ENCODE measurements at regions not wholly inside any gene's neighbourhood (a gene's known extent, or its start where the extent isn't known, plus 50 kb on each side); places are given as distances from the start of the nearest gene placed in this dataset.

DNA sequence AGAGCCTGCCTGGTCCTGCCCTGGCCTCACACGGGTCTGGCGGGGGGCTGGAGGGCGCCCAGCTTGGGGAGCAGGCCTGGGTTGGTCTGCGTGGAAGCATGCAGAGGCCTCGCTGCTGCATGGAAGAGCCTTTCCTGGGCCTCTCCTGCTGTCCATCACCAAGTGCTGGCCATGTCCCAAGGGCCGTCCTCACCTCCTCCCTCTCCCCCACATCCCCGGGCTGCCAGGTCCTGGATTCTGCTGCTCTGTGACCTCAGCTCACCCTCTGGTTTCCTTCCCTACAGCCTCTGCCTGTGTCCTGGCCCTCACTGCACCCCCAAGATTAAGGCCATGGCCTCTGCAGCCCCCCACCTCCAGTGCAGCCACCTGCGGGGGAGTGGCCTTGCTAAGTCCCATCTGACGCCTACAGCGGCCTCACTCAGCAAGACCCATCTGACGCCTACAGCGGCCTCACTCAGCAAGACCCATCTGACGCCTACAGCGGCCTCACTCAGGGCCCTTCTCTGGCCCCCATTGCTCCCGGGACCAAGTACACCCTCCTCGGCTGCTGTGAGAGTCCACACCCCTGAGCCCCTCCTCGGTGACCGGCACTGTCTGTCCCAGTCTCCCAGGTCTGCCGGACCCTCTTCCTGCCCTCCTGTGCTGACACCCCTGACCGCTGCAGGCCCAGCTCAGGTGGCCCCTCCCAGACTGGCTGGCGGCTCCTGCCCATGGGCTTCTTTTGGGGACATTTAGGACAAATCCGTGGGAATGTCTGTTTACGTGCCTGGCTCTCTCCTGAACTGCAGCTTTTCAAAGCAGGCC lies 119.5 kb upstream of the B3GAT1 start:
- DNase-seq (ENCODE audit: low spot score) = no peak

GRCh38 chr11:134530636-134531326 lies 118.7 kb upstream of the B3GAT1 start:
- DNase-seq (ENCODE audit: low spot score) = no peak

DNA sequence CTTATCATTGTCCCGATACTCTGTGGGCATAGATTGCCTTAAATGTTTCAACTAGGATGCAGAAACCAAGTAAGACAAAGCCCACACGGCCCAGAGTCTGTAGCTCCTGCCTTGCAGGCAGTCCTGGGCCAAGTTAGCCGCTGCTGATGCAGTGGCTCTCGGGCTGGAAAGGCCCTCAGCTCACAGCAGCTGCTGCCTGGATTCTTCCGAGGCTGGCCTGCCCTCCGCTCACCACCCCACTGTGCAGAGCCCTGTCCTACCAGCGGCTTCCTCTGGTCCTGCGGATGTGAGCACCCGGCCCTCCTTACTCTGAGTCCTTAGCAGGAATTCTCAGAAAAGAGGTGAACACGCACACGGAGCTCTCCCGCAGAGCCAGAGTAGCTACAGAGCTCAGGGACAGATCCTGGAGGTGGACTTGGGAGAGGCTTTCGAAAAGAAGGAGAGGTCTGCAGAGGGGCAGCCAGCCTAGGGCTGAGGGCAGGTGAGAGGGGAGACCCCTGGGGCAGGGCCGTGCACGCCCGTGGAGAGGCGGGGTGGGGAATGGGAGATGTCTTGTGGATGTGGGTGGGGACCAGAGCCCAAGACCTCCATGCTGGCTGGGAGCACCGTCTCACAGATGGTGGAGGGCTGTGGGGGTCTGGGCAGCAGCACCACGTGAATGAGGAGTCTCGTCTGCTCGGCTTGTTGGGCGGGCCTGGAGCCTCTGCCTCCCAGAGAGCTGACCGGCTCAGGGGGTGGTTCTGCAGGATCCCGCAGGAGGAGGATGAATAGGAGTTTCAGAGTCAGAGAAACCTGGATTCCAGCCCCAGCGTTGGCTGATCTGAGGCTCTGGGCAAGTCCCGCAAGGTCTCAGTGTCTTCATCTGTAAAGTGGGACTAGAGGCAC lies 117.4 kb upstream of the B3GAT1 start:
- no peak for DNase-seq (ENCODE audit: low spot score)

GRCh38 chr11:134528453-134528852 lies 116.4 kb upstream of the B3GAT1 start:
- no peak for DNase-seq (ENCODE audit: low spot score)

GRCh38 chr11:134527382-134528243 lies 115.6 kb upstream of the B3GAT1 start:
- no peak for DNase-seq (ENCODE audit: low spot score)

DNA sequence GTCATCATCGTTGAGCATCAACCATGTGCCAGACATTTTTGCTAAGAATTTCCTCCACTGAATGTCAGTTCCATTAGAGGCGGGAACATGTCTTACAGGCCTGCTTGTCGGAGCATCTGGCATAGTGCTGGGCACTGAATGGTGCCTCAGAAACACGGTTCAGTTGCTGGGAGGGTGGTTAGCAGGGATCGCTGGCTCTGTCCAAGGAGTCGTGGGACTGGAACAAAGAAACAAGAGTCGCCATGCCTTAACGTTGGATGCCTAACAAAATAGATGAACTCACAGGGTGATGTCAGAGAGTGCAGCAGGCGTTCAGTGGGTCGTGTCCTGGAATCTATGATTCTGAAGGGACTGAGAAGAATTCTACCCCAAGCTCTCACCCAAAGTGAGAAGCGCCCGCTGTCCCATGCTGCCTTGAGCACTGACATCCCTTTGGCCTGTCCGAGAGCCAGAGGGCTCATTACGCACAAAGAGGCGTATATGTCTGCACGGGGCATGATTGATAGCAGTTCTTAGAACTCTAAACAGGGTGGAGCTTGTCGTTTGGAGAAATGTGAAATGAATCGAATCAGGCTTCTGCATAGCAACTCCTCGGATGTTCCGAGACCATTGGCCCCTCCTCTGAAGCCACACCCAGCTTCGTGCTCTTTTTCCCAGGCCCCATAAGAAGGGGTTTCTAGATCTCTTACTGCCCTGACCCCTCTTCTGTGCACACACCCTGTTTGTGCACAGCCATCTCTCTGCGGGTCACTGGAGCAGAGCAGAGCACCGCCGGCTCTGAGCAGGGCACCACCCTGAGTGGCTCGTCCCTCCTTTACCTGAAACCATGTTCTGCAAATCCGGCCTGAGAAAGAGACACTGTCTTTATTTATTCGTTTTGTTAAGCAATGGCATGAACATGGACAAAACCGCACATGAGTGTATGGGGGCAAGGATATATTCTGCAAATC lies 113.1 kb upstream of the B3GAT1 start:
- no peak for DNase-seq (ENCODE audit: low spot score)

- DNase-seq (ENCODE audit: low spot score) = no peak
These were observed 112.2 kb upstream of the B3GAT1 start for GRCh38 chr11:134524201-134524600.

DNA sequence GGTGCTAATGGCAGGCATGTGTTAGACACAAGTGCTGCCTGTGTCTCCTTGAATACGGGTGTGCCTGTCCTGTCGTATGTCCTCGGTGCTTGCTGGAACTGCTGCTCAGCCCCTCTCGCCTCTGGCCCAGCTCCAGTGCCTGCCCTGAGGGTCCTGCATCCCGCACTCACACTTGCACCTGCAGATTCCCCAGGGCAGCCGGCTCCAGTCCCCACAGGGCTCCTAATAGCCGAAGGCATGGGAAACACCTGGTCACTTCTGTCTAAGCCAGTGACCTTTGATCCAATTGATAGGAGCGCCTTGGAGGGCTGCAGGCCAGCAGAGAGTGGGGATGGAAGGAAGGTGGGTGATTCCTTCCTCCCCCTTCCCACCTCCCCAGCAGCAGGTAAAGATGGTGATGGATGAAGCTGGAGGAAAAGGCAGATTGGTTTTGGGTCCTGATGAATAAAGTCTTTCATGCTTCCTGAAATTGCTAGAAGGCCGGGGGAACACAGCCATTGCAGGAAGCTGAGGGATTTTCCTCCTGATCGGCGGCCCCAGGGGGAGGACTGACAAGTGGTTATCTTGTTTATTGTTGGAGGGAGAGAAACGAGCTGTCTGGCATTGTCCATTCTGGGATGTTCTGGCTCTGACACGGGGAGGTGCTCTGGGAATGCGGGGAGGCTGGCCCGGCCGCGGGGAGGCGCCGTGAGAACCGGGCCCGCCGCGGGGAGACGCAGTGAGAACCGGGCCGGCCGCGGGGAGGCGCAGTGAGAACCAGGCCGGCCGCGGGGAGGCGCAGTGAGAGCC lies 110.9 kb upstream of the B3GAT1 start:
- DNase-seq (ENCODE audit: low spot score) = no peak

DNA sequence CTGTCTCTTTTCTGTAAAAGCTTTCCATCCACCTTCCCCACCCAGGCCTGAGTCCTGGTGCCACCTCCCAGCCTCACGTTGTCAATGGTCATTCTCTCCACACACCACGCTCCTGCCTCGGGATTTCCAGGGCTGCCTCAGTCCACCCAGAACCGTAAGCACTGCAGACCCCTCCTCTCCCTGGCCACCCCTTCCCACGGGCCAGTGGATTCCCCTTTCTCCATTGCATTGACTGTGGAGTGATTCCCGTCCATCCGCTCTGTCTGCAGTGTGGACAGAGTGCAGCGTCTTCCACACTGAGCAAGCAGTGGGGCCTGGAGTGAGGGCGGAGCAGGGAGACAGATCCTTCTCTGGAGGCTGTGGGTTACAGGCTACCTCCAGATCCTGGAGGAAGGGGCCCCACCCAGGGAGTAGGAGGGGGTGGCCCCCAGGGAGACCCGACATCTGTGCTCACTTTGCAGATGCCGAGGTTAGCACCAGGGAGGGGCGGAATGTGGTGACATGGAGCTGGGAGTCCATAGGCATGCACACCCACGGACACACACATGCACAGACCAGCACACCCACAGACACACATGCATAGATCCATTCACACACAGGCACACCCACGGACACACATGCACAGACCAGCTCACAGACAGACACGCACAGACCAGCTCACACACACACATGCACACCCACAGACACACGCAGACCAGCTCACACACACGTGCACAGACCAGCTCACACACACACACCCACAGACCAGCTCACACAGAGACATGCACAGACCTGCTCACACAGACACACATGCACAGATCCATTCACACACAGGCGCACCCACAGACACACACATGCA lies 109.6 kb upstream of the B3GAT1 start:
- no peak for DNase-seq (ENCODE audit: low spot score)

- DNase-seq (ENCODE audit: low spot score) = no peak
These were observed 109.0 kb upstream of the B3GAT1 start for GRCh38 chr11:134521001-134521400.

GRCh38 chr11:134519788-134520187 lies 107.7 kb upstream of the B3GAT1 start:
- no peak for DNase-seq (ENCODE audit: low spot score)

- DNase-seq (ENCODE audit: low spot score) = no peak
These were observed 107.3 kb upstream of the B3GAT1 start for GRCh38 chr11:134519390-134519750.

DNA sequence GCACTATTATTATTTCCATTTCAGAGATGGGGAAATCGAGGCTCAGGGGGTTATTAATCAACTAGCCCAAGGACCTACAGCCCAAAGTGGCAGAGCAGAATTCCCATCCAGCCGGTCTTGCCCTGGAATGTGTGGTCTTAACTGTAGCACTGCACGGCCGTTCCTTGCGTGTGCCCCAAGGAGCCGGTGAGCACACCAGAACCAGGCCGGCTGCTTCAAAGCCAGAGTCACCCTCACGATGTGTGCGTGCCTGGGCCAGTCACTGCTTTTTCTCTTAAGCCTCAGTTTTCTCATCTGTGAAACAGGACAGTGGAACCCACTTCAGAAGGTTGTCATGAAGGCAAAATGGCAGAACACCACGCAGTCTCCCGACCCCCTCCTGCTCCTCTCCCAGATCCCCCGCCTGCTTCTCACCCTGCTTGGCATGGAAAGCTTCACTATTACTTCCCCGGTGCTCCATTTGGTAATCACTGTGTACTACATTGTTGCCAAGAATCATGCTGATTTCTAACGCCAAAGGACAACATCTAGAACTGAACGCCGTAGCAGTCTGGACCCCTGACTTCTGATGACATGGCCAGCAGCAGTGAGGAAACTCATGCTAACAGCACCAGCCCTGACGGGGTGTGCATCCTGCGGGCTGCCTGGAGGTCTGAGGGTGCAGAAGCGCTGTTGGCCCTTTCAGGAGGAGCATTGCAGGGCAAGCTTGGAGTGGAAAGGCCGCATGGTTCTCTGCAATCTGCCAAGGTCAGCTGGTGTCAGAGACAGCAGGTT lies 106.8 kb upstream of the B3GAT1 start:
- DNase-seq (ENCODE audit: low spot score) = no peak

DNA sequence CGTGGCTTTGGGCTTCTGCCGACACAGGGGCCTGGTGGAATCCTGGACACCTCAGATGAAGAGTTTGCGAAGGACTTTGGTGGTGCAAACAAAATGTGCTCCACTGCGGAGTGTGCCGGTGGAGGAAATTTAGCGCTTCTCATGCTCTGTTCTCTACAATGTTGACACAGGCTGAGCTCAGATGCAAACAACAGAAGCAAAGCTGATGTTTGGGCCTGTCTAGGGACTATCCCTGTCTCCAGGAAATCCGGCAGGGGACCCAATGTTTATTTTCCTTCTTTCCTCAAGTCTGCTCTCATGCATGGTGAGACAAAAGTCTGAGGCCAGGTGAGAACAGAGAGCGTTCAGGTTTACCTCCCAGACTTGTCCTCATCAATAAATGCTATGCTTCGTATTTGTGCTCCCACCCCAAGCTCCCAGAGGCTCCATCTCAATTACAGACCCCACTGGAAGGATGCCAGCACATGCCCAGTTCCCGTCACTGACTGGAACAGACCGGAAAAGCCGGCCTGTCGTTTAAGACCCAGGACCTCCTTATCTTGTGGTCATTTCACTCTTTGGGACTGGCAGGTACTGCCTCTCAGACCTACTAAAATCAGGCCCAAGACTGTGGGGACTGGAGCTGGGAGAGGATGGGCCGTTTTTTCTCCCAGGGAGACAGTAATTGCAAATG lies 105.7 kb upstream of the B3GAT1 start:
- no peak for DNase-seq (ENCODE audit: low spot score)

GRCh38 chr11:134517115-134517514 lies 105.1 kb upstream of the B3GAT1 start:
- no peak for DNase-seq (ENCODE audit: low spot score)

DNA sequence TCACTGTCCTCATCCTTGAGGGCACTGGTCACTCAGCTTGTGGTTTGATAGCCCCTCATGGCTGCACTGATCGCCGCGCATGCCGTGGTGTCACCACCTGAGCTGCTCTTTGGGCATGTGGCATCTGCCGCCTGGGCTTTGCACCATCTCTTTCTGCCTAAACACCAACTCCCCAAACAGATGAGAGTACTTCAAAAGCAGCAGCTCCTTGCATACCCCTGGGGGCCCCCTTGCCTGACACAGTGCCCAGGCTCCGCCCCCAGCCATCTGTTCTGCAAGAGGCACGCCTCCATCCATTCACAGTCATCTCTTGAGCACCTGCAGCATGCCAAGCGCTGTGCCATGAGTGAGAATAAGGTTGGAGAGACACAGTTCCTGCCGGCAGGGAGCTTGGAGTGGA lies 104.5 kb upstream of the B3GAT1 start:
- DNase-seq (ENCODE audit: low spot score) = no peak

Data from HuH-7.5 (cell line).